Midbrain (tissue), 1 donor: ENCODE measurements at regions not wholly inside any gene's neighbourhood (a gene's known extent, or its start where the extent isn't known, plus 50 kb on each side); places are given as distances from the start of the nearest gene placed in this dataset.
A peak's percentile ranks its signal among the peaks of the same experiment; 100 is the strongest.

Experiments used
- DNase-seq: peaks from one replicate; lab custom pipeline; 2025; lab: John Stamatoyannopoulos, UW

DNA sequence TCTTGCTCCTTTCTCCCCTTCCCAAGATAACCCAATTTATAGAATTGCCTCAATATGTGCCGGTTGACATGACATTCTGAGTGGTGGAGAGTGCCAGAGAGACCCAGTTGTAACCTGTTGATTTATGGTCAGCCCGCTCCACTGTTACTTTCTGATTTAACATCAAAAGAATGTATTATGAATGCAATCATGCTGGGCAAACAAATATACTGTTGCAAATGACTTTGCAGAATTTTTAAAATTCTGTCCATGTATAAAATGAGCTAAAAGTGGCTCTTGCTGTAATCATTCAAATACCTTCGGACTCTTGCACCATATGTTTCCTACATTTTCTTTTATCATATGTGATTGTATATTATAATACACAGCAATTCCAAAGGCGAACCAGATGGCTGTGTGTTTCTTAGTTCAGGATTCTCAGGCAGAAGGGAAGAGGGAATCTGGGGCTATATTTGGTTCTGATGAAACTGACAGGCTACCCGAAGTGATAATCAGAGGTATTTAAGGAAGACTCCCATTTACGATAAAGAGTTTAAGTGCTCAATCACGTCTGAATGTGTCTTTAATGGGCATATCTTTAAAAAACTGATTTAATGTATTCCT is 131.7 kb downstream of the CLCN4 start:
- DNase-seq, result no peak

- no peak for DNase-seq
Observed at GRCh38 chrX:10296576-10296975, 139.8 kb downstream of the CLCN4 start.

DNA sequence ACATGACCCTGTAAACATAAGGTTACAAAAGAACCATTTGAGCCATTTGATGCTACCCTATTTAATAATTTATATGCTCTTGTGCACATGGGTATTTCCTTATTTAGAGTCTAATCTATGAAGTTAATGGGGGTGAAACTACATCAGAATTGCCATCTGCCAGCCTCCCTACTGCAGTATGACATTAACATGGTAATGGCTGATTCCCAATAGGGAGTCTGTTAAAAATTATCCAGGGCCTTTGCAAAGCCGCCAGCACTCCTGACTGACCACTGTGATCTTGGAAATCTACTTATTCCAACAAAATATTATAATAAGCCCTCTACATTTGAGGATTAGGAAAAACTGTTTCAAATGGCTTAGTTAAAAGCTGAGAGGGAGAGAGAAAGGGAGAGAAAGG is 153.7 kb downstream of the CLCN4 start:
- DNase-seq, result no peak

- DNase-seq, result no peak
Observed at GRCh38 chrX:10314530-10315104, 157.8 kb downstream of the CLCN4 start.

GRCh38 chrX:10325611-10326010 is 168.8 kb downstream of the CLCN4 start:
- DNase-seq, result no peak

DNA sequence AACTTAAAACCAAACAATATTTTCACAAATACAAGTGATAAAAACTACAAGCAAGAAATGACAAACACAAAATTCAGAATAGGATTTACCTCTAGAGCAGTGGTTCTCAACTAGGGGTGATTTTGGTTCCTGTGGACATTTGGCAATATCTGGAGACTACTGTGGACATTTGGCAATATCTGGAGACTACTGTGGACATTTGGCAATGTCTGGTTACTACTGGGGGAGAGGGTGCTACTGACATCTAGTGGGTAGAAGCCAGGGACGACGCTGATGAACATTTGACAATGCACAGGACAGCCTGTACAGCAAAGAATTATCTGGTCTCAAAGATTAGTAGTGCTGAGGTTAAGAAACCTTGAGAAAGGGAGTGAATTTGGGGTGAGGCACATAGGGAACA is 169.8 kb downstream of the CLCN4 start:
- peak; percentile 7 for DNase-seq

GRCh38 chrX:10327651-10328050 is 170.9 kb downstream of the CLCN4 start:
- DNase-seq, result no peak

DNA sequence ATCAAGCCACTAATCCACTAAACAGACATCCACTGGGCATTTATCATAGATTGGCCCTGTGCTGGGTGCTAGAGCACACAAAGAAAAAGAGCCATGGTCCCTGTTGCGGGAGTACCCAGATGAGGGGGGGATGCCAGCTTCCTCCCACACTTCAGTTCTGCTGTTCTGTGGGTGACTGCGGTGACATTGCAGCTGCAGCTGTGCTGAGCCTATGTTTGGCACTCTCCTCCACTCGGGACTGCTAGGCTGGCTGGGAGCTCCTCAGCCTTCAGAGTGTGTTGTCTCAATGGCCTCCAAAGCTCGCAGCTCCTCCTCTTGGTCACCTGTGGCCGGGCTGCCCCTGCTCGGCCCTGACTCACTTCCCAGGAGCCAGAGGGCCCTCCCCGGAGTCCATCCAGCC is 173.2 kb downstream of the CLCN4 start:
- DNase-seq, result no peak

DNA sequence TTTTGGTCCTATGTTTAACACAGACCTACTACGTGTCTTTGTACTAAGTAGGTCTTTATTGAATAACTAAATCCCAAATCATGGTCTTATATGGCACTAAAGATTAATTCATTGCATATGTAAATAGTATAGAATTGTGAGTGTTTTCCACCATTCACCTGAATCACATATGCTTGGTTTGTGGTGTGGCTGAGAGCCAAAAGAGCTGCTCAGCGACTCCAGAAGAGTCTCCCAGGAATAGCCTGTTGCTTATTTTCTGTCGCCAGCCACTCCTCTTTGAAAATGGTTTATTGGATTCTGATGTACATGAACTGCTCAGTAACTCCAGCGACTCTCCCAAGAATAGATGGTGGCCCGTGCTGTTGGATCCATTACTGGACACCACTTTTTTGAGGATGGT is 184.5 kb downstream of the CLCN4 start:
- DNase-seq, result no peak

GRCh38 chrX:10350221-10350620 is 193.4 kb downstream of the CLCN4 start:
- DNase-seq, result no peak

DNA sequence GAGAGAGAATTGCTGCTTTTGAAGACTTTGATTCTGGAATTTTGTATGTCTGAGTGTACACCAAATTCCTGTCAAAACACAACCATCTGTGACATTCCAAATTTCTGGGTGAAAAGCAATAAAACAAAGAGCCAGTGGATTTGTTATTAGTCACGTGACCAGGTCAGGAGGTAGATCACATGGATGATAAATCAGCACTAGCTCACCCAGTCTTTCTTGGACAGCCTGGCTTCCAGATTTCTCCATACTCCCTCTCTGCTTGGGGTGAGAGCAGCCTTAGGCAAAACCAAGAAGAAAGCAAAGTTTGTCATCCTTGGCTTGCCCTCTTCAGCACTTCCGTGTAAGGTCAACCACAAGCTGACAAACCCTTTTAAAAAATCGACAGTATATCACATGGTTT is 194.2 kb downstream of the CLCN4 start:
- DNase-seq, result no peak

GRCh38 chrX:10352536-10352935 is 195.8 kb downstream of the CLCN4 start:
- DNase-seq, result no peak

GRCh38 chrX:10356979-10357378 is 200.2 kb downstream of the CLCN4 start:
- DNase-seq, result no peak

GRCh38 chrX:10358958-10359357 is 202.2 kb downstream of the CLCN4 start:
- DNase-seq, result no peak

GRCh38 chrX:10360116-10360515 is 203.3 kb downstream of the CLCN4 start:
- no peak for DNase-seq

- DNase-seq, result no peak
Observed at GRCh38 chrX:10365532-10366265, 208.9 kb downstream of the CLCN4 start.

- no peak for DNase-seq
Observed at GRCh38 chrX:10367406-10367805, 210.6 kb downstream of the CLCN4 start.

GRCh38 chrX:10370976-10371375 is 214.2 kb downstream of the CLCN4 start:
- no peak for DNase-seq

DNA sequence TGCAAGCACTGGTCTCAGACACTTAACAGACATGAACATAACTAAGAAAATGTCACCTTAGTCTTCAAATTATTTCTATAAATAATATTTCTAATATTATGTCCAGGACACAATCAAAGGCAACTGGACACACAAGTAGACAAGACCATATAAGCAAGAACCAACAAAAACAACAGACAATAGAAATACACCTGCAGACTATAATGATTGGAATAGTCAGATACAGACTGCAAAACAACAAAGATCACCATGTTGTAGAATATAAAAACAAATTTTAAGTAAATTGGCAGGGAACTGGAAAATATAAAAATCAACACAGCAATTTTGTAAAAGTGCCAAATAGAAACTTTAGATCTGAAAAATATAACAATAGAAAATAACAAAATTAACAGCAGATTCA is 220.7 kb downstream of the CLCN4 start:
- DNase-seq, result no peak

- no peak for DNase-seq
Observed at GRCh38 chrX:10379878-10380277, 223.1 kb downstream of the CLCN4 start.

DNA sequence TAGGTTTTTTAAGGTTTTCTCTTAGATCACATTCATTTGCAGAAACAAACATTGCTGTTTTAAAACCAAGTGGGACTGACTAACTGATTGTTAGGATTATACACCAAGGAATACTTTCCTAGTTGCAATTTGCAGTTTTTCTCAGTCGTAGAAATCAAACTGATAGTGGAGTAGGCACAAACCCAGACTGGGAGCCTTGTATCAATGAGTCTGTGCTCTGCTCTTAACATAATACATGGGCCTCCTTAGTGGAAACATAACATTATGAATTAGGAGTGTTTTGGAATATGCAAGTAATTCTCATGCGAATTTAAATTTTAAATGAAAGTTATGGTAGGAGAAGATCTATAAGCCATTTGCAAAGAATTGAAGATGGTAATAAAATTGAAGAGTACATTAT is 223.5 kb downstream of the CLCN4 start:
- DNase-seq, result no peak

GRCh38 chrX:10381193-10381592 is 224.4 kb downstream of the CLCN4 start:
- DNase-seq, result no peak

DNA sequence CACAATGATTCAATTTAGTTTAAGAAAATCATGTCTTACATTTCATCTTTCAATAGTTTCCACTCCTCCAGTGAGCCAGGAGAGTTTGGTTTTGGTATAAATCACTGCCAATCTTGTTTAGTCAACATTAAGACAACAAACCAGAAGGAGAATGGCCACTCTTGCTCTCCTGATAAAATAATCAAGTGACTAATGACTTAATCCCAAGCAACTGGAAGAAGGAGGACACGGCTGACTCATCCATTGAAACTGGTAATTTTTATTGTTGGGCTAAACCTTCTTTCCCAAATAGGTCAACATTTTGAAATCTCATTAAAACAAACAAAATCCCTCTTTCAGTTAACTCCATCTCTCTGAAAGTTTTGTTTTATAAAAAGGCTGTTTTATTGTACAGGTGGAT is 230.2 kb downstream of the CLCN4 start:
- no peak for DNase-seq

DNA sequence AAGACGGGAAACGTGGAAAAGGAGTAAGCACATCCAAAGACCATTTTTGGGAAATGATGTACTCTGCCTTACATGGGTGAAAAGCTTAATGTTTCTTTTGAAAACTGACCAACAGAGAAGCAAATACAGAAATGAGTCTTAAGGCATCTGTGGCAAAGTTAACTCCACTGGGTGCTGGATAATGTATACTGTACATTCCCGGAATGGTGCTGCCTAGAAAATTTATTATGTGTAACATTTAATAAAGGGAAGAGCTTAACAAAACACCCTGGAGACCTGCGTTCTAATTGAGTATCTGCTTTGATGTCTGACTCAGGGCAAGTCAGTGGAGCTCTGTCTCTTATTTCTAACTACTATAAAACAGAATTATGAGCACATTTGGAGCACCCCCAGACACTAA is 230.2 kb downstream of the MID1 start:
- DNase-seq, result no peak
